EL (cell line): ENCODE measurements at regions not wholly inside any gene's neighbourhood (a gene's known extent, or its start where the extent isn't known, plus 50 kb on each side); places are given as distances from the start of the nearest gene placed in this dataset.
"Not testable (repeated sequence)": the region's sequence is repeated elsewhere in the genome, so short reads cannot be mapped to it uniquely, and the experiment has no call there.

Experiments used
- DNase-seq: peaks from one replicate; pipeline ENCODE4 v3.0.0-alpha.2; 2016

DNA sequence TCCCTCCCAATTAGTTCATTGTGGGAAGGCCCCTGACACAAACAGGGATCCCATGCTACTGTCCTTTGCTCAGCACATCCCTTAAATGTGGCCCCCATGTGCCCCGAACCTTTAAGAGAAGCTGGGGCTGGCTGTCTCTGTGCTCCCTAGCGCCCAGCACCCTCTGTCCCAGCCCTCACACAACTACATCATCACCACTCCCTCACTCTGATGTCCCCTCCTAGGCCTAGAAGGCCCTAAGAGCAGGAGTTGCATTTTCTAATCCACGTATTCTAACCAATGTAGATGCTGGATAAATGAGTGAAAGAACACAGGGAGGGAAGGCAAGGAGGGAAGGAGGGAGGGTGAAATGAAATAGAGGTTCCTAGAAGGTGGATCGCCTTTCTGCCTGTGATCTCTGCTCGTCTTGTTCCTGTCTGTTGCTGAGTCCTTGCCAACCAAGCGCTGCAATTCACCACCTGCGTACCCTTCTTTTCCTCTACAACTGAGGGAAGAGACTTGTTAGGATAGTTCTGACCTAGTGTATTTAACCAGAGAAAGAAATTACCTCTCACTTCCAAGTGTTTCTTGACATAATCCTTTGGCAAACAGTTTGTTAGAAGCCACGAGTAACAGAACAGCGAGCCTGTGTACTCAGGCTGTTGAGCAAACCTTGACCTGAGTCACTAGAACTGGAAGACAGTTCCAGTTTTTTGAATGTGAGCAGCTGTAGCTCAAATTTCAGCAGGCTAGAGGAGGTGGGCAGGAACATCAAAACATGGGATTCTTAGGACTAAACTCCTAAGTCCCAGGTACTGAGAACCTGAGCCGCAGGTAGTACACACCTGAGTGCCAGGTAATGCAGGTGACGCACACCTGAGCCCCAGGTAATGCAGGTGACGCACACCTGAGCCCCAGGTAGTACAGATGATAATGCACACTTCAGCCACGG, 181.5 kb upstream of the ID2 start:
- no peak for DNase-seq

- DNase-seq: no peak
Measured at GRCh38 chr2:8501061-8501720, 180.7 kb upstream of the ID2 start.

- no peak for DNase-seq
Measured at GRCh38 chr2:8502316-8502715, 179.5 kb upstream of the ID2 start.

- DNase-seq: no peak
Measured at GRCh38 chr2:8505311-8505920, 176.4 kb upstream of the ID2 start.

DNA sequence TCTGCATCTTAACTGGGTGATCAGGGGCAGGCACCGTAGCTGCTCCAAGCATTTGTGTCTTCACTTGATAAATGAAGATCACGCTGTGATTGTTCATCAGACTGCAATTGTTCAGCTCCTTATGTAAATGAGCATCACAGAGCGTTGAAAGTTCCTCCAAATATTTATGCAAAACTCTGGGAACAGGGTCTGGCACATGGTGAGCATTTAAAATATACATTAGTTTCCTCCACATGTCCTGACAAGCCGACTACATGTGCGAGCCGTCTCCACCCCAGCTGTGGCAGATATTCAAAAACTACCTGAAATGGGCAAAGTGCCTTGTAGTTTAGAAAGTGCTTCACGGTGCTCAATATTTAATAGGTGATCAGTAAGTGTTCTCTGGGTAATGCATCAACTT, 175.1 kb upstream of the ID2 start:
- no peak for DNase-seq

DNA sequence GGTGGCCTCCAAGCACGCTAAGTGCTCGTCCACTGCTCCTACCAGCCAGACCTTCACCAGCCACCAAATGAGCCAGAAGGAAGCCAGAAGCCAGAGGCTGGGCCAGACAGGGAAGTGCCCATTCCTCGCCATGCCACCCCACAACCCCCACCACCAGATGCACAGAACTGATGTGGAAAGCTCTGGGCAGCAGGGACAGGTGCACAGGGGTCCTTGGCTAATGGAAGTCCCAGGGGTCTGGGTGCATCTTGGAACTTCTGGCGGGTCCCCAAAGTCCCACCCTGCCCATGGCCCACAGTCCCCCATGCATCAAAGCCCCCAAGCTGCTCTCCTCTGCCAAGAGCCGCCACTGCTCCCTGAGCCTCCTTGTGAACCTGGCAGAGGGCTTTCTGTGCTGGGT, 173.1 kb upstream of the ID2 start:
- DNase-seq: no peak

DNA sequence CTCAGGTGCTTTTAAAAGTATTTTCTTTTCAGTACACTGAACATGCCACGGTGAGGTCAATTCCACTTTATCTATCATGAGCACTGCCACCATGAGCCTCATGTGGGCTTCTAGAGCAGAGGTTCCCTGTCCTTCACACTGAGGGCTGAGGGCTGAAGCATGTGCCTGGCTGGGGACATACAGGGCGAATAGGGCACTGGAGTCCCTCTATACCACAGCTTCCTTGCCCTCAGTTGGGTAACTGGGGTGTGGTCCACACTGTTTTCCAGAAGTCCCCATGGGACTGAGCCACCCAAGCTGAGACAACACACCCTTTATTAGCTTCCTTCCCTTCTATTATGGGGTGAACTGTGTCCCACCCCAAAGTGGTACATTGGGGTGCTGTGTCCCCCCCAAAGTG, 172.2 kb upstream of the ID2 start:
- DNase-seq: no peak

GRCh38 chr2:8510055-8510454, 171.8 kb upstream of the ID2 start:
- DNase-seq: not testable (repeated sequence)

- no peak for DNase-seq
Measured at GRCh38 chr2:8510519-8510918, 171.3 kb upstream of the ID2 start.

- DNase-seq: peak; percentile 28
Measured at GRCh38 chr2:8511868-8512612, 169.8 kb upstream of the ID2 start.

DNA sequence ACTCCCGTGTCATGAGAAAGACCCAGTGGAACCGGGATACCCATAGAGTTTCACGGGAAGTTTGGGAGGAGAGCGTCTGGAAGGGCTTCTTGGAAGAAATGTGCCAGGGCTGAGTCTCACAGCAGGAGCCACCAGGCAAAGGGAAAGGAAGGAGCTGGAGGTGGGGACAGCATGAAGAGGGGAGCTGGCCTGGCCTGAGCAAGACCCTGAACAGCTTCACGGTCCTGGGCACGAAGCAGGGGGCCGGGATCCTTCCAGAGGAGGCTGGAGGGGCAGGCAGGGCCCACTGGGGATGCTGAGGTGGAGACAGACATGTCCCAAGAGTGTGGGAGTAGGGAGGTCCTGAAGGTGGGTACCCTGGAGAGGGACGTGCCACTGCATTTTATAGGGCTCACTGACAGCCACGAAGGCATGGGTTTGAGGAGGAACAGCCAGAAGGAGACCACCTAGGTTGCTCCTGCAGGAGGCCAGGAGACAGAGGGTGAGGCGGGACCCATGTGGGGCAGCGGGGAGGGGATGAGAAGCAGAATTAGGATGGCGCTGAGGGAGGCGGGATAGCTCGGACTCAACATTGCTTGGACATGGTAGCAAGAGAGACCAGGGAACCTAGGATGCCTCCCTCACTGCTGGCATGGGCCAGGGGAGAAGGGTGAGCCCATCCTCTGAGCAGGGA, 168.1 kb upstream of the ID2 start:
- no peak for DNase-seq

- no peak for DNase-seq
Measured at GRCh38 chr2:8514274-8514662, 167.6 kb upstream of the ID2 start.

DNA sequence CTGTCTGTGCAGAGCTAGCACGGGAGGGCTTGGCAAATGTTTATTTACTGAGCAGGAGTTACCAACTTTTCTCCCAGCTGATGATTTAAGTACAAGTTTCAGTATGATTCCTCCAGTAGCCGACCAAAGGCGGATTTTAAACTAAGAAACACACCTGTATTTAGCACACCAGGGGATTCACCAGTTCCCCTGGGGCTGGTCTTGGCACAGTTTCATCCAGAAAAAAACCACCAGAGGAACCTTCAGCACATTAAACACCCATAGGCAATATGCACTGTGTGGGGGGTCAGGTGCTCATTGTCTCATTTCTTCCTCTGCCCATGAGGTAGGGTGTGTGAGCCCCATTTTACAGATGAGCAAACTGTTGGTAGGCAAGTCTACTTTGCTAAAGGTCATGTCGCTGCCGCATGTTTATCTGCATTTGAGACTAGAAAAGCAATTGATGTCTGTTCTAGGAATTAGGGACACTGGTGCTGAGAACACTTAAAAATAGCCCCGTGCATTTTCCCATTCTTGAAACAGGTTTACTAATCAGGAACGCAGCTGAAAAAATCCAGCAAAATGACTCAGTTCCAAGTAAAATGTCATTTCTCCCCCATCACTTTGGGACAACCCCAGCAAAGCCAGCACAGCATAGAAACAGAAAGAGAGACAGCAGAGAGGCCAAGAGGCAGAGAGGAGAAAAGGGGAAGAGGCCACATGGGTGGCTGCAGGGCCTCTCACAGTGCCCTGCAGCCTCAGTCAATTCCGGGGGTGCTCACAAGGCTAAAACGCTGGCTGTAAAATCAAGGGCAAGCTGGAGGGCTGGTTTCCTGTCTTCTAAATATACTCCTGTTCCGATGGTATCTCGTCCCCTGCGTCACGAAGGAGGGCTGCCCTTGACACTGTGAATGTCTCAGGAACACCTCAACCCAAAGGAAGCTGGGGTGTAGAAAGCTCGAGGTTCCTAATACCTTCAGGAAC, 166.8 kb upstream of the ID2 start:
- DNase-seq: no peak

- no peak for DNase-seq
Measured at GRCh38 chr2:8515864-8516533, 165.9 kb upstream of the ID2 start.

DNA sequence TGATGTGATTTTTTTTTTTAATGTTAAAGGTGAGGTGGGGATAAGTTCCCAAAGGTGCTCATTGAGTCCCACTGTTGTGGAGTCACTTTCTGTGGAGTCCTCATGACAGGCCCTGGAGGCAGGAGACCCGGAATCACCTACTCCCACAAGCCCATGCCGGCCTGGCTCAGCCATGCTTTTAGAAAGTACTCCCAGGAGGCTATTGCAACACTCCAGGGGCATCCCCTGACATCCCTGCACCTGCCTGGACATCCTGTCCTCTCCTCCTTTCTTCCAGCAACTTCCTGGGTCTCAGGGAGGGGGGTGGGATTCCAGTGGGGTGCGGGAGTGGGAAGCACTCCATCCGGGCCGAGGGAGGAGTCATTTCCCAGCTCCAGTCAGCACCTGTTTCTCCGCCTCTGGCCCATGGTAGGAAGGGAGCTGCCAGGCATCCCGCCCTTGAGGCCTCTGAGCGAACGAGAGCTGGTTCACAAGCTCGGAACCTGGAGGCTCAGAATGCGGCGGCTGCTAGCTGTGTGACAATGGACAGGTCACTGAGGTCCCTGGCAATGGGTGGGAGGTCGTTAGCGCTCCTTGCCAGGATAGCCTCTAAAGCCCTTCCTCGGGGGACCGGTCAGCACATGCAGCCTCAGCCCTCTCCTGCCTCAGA, 163.9 kb upstream of the ID2 start:
- no peak for DNase-seq

- DNase-seq: no peak
Measured at GRCh38 chr2:8518979-8519668, 162.7 kb upstream of the ID2 start.

- DNase-seq: no peak
Measured at GRCh38 chr2:8520791-8521344, 161.0 kb upstream of the ID2 start.

GRCh38 chr2:8522687-8523086, 159.2 kb upstream of the ID2 start:
- no peak for DNase-seq

DNA sequence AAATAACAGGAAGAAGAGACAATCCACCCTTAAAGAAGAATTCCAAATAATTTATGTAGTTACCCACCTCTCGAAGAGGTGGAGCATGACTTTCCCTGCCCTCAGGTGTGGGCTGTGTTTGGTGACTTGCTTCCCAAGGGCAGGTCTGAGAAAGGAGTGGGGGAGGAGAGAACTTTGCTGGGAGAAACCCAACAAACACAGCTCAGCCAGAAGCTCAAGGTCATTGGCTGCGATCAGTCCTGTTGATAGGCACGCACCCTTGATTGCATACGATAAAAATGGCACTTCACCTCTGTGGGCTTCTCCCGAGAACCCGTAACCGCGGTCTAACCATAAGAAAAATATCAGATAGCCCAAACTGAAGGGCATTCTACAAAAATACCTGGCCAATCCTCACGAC, 157.5 kb upstream of the ID2 start:
- DNase-seq: no peak
